HEK293T (cell line): ENCODE measurements at regions not wholly inside any gene's neighbourhood (a gene's known extent, or its start where the extent isn't known, plus 50 kb on each side); places are given as distances from the start of the nearest gene placed in this dataset.

Source experiments
- FOXM1 ChIP-seq: fragments of 450-650 bp; IDR thresholded peaks from 2 replicates; pipeline ENCODE4 v1.6.1; 2017; ENCODE audit warnings: mild to moderate bottlenecking, borderline replicate concordance
- LEF1 ChIP-seq: fragments of 450-650 bp; IDR thresholded peaks from 2 replicates; pipeline ENCODE4 v1.6.1; 2017; ENCODE audit warnings: mild to moderate bottlenecking, borderline replicate concordance

DNA sequence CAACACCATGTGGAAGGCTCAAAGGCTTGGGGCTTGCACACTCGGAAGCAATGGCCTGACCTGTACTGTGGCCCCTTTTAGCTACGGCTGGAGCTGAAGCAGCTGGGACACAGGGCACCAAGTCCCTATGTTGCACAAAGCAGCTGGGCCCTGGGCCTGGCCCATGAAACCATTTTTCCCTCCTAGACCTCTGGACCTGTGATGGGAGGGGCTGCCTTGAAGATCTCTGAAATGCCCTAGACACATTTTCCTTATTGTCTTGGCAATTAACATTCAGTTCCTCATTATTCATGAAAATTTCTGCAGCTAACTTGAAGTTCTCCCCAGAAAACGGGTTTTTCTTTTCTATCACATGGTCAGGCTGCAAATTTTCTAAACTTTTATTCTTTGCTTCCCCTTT lies 85.6 kb upstream of the ALDH1A3 start:
- TF ChIP-seq FOXM1 (no peak), LEF1 (no peak)
